AG20443 (cell line): ENCODE measurements at regions not wholly inside any gene's neighbourhood (a gene's known extent, or its start where the extent isn't known, plus 50 kb on each side); places are given as distances from the start of the nearest gene placed in this dataset.

Experiments used
- DNase-seq: peaks from one replicate; pipeline ENCODE4 v3.0.0; 2012; ENCODE audit warnings: low spot score, mixed read lengths

GRCh38 chr11:95547186-95547585 is 242.4 kb downstream of the FAM76B start:
- DNase-seq, result no peak

GRCh38 chr11:95545116-95545875 is 244.3 kb downstream of the FAM76B start:
- DNase-seq, result no peak

DNA sequence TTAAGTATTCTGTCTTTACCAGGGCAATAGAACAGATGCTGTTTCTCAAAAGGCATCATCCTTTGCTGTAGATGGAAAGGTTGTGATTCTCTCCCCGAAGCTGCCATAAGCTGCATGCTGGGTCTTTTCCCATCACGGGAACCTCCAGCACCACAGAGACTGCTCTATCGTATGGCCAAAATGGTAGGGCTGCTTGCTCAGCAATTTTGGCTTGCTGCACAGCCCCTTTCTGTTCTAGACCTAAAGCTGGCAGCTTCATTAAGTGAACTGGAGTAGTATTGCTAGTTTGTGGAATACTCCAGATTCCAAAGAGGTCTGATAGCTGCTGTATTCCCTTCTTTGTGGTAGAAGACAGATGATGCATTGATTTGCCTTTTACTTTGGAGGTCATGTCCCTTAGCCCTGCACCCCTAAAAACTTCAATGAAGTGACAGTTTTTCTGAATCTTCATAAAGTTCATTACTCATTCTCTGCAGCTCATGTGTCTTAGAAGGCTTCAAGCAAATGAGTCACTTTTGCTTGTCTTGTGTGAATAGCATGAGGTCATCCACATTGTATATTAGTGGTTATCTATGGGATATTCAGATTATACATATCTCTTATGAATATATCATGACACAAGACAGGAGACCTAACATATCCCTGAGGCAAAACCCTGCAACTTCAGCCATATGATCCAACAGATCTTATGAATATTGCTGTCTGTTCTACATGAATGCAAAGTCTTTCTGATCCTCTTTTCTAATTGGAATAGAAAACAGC is 245.3 kb downstream of the FAM76B start:
- DNase-seq, result peak; percentile 34

DNA sequence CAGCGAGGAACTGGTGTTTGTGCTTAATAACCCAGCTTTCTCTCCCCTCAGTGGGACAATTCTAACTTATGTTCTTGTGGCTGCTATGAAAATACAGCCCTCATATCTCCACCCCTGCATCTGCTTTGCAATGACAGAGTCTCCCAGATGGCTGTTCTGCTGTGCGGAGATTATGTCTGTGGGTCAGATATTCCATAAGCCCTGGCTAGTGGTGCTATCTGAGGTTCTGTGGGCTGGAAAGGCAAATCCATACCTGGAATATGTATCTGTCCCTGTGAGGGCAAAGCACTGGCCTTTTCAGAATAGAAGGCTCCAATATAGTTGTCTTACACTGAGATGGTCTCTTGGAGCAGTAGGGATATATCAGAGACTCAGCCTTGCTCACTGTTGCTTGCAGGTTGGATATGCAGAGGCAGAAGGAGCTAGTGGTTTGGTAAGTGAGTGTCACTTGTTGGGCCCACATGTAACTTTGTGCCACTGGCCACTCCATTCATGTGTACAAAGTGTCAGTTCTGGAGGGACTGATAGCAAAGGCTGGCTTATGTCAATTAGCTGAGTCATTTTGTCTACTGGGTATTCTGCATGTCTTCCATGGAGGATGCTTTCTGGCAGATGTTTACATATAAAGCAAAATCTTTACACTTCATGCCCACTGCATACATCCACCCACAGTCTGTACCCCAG is 246.6 kb downstream of the FAM76B start:
- no peak for DNase-seq

DNA sequence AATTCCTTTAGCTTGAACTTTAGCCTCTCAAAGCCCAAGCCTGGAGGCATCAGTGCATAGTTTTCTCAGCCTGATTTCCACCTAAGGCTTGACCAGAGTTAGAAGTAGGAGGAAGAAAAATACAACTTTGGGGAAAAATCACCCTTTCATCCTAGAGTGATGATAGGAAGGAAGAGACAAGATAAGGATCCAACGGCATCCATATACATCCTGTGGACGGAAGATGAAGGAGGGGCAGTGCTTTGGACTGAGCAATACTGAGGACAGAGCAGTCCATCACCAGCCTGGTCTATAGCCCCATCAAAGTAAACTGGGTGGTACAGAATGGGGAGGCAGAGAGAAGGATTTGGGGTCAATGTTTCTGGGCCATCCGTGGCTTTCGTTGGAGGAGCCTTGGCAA is 247.9 kb downstream of the FAM76B start:
- DNase-seq, result no peak

DNA sequence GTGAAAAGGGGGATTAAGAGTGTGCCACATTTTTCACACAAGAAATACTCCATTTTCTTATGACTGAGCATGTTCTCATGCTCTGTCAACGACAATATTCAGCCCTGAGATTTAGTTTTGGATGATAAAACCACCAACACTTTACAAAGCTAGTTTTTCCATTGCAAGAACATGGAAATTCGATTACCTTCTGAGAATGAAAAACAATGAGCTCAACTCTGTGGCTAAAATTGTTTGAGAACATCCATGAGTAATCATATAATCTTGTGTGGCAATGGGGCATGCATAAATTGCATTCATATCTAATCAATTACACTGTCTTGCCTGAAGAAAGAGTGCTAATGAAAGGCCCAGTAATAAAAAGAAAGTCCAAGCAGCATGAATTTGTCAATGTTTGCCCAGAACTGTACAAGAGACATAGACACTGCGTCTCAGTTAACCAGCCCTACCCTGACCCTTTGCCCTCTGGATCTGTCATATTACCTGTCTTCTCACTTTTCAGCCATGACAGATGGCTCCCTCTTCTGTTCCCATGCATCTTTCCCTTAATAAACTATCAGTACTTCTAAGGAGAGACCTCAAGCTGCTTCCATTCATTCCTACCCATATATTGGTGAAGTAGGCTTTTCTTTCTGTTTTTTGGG is 253.4 kb downstream of the FAM76B start:
- no peak for DNase-seq

DNA sequence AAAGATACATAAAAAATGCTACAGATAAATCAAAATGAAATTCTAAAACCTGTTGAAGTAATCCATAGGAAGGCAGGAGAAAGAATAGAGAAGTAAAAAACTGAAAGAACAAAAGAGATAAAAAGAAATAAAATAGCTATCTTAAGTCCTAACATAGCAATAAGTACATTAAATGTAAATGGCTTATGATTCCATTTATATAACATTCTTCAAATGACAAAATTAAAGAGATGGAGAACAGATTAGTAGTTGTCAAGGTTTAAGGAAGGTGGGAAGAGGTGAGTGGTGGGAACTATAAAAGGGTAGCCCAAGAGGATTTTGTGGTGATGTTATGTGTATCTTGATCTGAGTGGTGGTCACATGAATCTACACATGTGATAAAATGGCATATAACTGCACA is 254.8 kb downstream of the FAM76B start:
- no peak for DNase-seq

DNA sequence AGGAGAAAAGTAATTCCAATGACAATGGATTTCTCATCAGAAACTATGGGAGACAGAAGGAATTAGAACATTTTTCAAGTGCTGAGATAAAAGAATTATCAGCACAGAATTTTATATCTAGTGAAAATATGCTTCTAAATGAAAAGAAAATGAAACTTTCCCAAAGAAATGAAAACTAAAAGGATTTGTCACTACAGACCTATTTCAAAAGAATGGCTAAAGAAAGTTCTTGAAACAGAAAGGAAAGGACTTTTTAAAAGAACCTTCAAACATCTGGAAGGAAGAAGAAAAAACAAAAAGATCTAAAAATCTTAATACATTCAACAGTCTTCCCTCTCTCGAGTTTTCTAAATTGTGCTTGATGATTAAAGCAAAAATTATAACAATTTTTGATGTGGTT is 255.4 kb downstream of the FAM76B start:
- no peak for DNase-seq

GRCh38 chr11:95531116-95531515 is 258.5 kb downstream of the FAM76B start:
- DNase-seq, result peak; percentile 49

- DNase-seq, result no peak
Measured at GRCh38 chr11:95524314-95525036, 265.1 kb downstream of the FAM76B start.

- no peak for DNase-seq
Measured at GRCh38 chr11:95522874-95523273, 266.7 kb downstream of the FAM76B start.

GRCh38 chr11:95521862-95522261 is 267.7 kb downstream of the FAM76B start:
- no peak for DNase-seq

DNA sequence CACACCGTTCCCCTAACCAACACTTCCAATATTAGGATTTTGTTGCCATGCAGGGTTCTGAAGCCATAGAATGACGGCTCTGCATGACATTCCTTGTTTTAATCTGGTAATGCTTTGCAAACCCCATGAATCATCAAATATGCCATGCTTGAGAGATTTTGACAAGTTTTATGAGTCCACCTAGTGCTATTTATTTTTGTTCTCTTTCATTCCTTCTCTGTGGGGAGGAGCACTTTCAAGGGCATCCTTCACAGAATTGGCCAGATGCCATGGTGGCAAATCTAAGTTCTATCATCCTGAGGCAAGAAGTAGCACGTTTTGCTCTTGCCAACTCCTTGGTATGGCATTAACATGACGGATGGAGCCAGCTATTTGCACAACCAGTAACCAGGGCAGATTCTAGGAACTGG is 268.4 kb downstream of the FAM76B start:
- DNase-seq, result peak; percentile 12

- no peak for DNase-seq
Measured at GRCh38 chr11:95520369-95521132, 269.0 kb downstream of the FAM76B start.

GRCh38 chr11:95519912-95520311 is 269.7 kb downstream of the FAM76B start:
- DNase-seq, result no peak

- DNase-seq, result peak; percentile 14
Measured at GRCh38 chr11:95517453-95517852, 272.1 kb downstream of the FAM76B start.

GRCh38 chr11:95516786-95517185 is 272.8 kb downstream of the FAM76B start:
- peak; percentile 15 for DNase-seq

- no peak for DNase-seq
Measured at GRCh38 chr11:95516175-95516574, 273.4 kb downstream of the FAM76B start.

DNA sequence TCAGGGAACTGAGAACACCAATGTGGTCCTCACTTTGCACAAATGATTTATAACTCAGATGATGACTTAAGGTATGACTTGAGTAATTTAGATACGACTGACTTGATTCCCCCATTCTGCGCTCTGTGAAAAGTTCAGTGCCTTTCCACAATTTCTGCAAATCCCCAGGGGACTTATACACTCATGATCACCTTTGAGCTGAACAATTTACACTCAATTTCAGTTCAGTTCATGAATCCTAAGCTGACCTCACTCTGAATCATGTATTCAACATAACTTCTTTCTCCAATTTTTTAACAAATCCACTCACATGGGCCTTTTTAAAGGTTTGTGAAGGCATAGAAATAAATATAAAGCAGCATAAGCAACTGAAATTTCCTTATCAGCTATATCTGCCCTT is 274.2 kb downstream of the FAM76B start:
- no peak for DNase-seq

DNA sequence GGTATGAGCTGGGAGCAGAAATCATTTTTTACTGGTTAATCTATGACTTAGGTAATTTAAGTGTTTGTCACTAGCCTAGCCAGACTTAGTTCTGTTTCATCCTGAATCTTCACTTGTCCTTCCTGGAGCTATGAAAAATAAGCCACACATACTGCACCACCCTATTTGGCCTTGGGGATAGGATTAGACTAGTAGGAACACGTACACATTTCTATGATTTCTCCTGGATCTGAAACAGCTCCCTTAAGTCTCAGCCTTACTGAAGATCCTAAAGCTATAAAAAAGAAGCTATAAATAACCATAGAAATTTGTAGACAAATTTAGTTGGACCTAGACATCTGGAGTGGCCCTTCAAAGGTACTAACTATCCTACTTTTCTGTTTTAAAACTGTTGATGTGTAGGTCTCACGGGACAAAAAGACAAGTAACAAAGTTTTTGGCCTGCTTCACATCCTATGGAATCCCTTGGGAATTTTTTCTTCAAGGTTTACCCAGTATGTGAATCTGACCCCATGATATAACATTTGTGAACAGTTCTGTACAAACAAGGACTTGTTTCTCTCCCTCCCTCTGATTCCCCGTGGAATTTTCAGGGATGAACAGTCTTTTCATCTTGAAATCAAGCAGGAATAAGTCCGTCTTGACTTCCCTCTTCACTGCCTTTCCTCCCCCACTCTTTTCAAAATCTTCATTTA is 275.0 kb downstream of the FAM76B start:
- no peak for DNase-seq
